IMR-90 (cell line): ENCODE measurements at regions not wholly inside any gene's neighbourhood (a gene's known extent, or its start where the extent isn't known, plus 50 kb on each side); places are given as distances from the start of the nearest gene placed in this dataset.

Source experiments
- ATAC-seq: fragments of 200-7000 bp; cut with Tn5 transposase; 2 replicates; pipeline ENCODE4 v1.9.1; 2020; ENCODE audit warnings: low read depth, mild to moderate bottlenecking, moderate library complexity
- BruUV-seq: library from RNA; stranded (reverse); fragments of 400-500 nt; replicated peaks from 2 replicates; lab custom pipeline; 2021; lab: Mats Ljungman, UMichigan
- CTCF ChIA-PET: fragments of 300-600 bp; formaldehyde crosslinking; extraction: SDS; loops from one replicate; lab custom pipeline; 2021; ENCODE audit warnings: antibody characterized with exemption; lab: Yijun Ruan, JAX
- POLR2A ChIA-PET: fragments of 300-600 bp; sonication (Branson Sonifier 250); formaldehyde crosslinking; loops from one replicate; lab custom pipeline; 2022; ENCODE audit warnings: antibody characterized with exemption; ENCODE audit not compliant: unreplicated experiment; lab: Charles Lee
- DNase-seq: peaks from one replicate; pipeline ENCODE4 v3.0.0; 2013
- H2AFZ ChIP-seq: replicated peaks from 2 replicates; pipeline ENCODE3; 2013; ENCODE audit warnings: low read length, mild to moderate bottlenecking; ENCODE audit not compliant: poor library complexity
- H2AK5ac ChIP-seq: 2 replicates; pipeline ENCODE4 v1.6.1; 2013; ENCODE audit warnings: low read depth, low read length, inconsistent platforms
- H2AK9ac ChIP-seq: replicated peaks from 2 replicates; pipeline ENCODE3; 2013; ENCODE audit warnings: mild to moderate bottlenecking, low read depth, low read length, moderate library complexity; ENCODE audit not compliant: poor library complexity
- H2BK120ac ChIP-seq: 2 replicates; pipeline ENCODE4 v1.6.1; 2013; ENCODE audit warnings: low read depth, low read length, inconsistent platforms
- H2BK15ac ChIP-seq: 3 replicates; pipeline ENCODE4 v1.6.1; 2013; ENCODE audit warnings: low read depth, low read length, inconsistent platforms
- H2BK20ac ChIP-seq: 2 replicates; pipeline ENCODE4 v1.6.1; 2013; ENCODE audit warnings: low read depth, mild to moderate bottlenecking, inconsistent platforms, low read length, moderate library complexity
- H2BK5ac ChIP-seq: 2 replicates; pipeline ENCODE4 v1.6.1; 2013; ENCODE audit warnings: mild to moderate bottlenecking, low read depth, low read length, inconsistent platforms; ENCODE audit not compliant: poor library complexity, severe bottlenecking
- H3K14ac ChIP-seq: replicated peaks from 2 replicates; pipeline ENCODE4 v1.6.1; 2013; ENCODE audit warnings: low read depth, low read length, inconsistent platforms
- H3K18ac ChIP-seq: 2 replicates; pipeline ENCODE4 v1.6.1; 2013; ENCODE audit warnings: low read depth, low read length, control low read depth
- H3K23ac ChIP-seq: 2 replicates; pipeline ENCODE4 v1.6.1; 2013; ENCODE audit warnings: low read depth, low read length, inconsistent platforms
- H3K27ac ChIP-seq: 2 replicates; pipeline ENCODE4 v1.5.1; 2013; ENCODE audit warnings: mild to moderate bottlenecking, control low read depth, low read length; ENCODE audit not compliant: insufficient read depth
- H3K27me3 ChIP-seq: 2 replicates; pipeline ENCODE4 v1.6.1; 2013; ENCODE audit warnings: low read length; ENCODE audit not compliant: control insufficient read depth, insufficient read depth
- H3K36me3 ChIP-seq: 2 replicates; pipeline ENCODE4 v1.6.1; 2013; ENCODE audit warnings: low read length, mixed read lengths; ENCODE audit not compliant: control insufficient read depth, insufficient read depth
- H3K4ac ChIP-seq: 2 replicates; pipeline ENCODE4 v1.6.1; 2013; ENCODE audit warnings: low read depth, low read length, inconsistent platforms
- H3K4me1 ChIP-seq: 2 replicates; pipeline ENCODE4 v1.6.1; 2013; ENCODE audit warnings: low read length, mixed read lengths; ENCODE audit not compliant: control insufficient read depth, insufficient read depth
- H3K4me2 ChIP-seq: 2 replicates; pipeline ENCODE4 v1.6.1; 2013; ENCODE audit warnings: low read depth, mild to moderate bottlenecking, control low read depth, low read length, moderate library complexity
- H3K4me3 ChIP-seq: 2 replicates; pipeline ENCODE4 v1.5.1; 2013; ENCODE audit warnings: low read depth, mild to moderate bottlenecking, control low read depth, low read length, moderate library complexity; ENCODE audit not compliant: insufficient read depth
- H3K56ac ChIP-seq: 2 replicates; pipeline ENCODE4 v1.6.1; 2013; ENCODE audit warnings: low read length, inconsistent platforms; ENCODE audit not compliant: insufficient read depth; ENCODE audit errors: extremely low read depth
- H3K79me1 ChIP-seq, 2 experiments: 2 replicates each; pipeline ENCODE4 v1.6.1; 2013; ENCODE audit warnings: low read length in 2 of 2, inconsistent platforms in 1 of 2, low read depth in 1 of 2
- H3K9ac ChIP-seq: 2 replicates; pipeline ENCODE4 v1.6.1; 2013; ENCODE audit warnings: low read depth, low read length, control low read depth
- H3K9me1 ChIP-seq: 2 replicates; pipeline ENCODE4 v1.6.1; 2013; ENCODE audit warnings: low read length, inconsistent platforms; ENCODE audit not compliant: insufficient read depth
- H3K9me3 ChIP-seq: 2 replicates; pipeline ENCODE4 v1.6.1; 2013; ENCODE audit warnings: low read length; ENCODE audit not compliant: control insufficient read depth, insufficient read depth
- H4K20me1 ChIP-seq: 2 replicates; pipeline ENCODE4 v1.6.1; 2013; ENCODE audit warnings: low read length, inconsistent platforms; ENCODE audit not compliant: insufficient read depth
- H4K5ac ChIP-seq: 2 replicates; pipeline ENCODE4 v1.6.1; 2013; ENCODE audit warnings: mild to moderate bottlenecking, low read depth, low read length, control low read depth
- H4K8ac ChIP-seq, 2 experiments: 2 replicates each; pipeline ENCODE4 v1.6.1; 2013; ENCODE audit warnings: low read depth in 2 of 2, low read length in 2 of 2, control low read depth in 1 of 2, inconsistent platforms in 1 of 2
- H4K91ac ChIP-seq: 2 replicates; pipeline ENCODE4 v1.6.1; 2013; ENCODE audit warnings: low read depth, low read length, inconsistent platforms; ENCODE audit not compliant: insufficient read depth
- CEBPB ChIP-seq: IDR thresholded peaks from 2 replicates; pipeline ENCODE4 v1.6.1; 2012; ENCODE audit warnings: low read depth, low read length, improper control_type of control experiment
- MXI1 ChIP-seq: IDR thresholded peaks from 2 replicates; pipeline ENCODE4 v1.6.1; 2012; ENCODE audit warnings: low read depth, mild to moderate bottlenecking, low read length, moderate library complexity, borderline replicate concordance
- WGBS, 2 experiments: methylation state at CpG; one replicate each; pipeline versions ENCODE4 v1.1.5 to v1.1.7; 2013; ENCODE audit warnings: missing lambda C conversion rate in 2 of 2; ENCODE audit not compliant: insufficient read length in 1 of 2; ENCODE audit errors: extremely low coverage in 2 of 2; 5-methylcytosine and 5-hydroxymethylcytosine counted together
- dilution Hi-C: fragments of 300-500 bp; cut with HindIII; formaldehyde crosslinking; loops from one replicate; pipeline ENCODE4 v1.14.3; 2018; ENCODE audit warnings: low sequenced_read_pairs; ENCODE audit not compliant: unreplicated experiment
- in situ Hi-C: fragments of 300-500 bp; cut with MboI; formaldehyde crosslinking; loops from 3 replicates; pipeline ENCODE4 v1.14.3; 2019; ENCODE audit warnings: low sequenced_read_pairs, inconsistent platforms, mixed read lengths
- intact Hi-C: fragments of 100-400 bp; cut with micrococcal nuclease; formaldehyde crosslinking; loops from 2 replicates; pipeline ENCODE4 v1.10.0; 2022

GRCh38 chr11:28838741-28839140 is 730.6 kb downstream of the METTL15 start:
- peak overlapping the region; percentile 93 for H2BK120ac ChIP-seq
- H2AK9ac ChIP-seq, result no peak overlapping the region
- peaks cover 11% of the 10 kb centered on the region for H3K4me1 ChIP-seq
- H4K20me1 ChIP-seq, result no peaks in the 10 kb centered on the region
- peak overlapping the region; percentile 96 for H2BK20ac ChIP-seq
- peak overlapping the region; percentile 86 for H3K27ac ChIP-seq
- intact Hi-C loops (no loop called here), dilution Hi-C loops (no loop called here), in situ Hi-C loops (loop anchor here (10.0 to 25.0 kb wide), 2 partner anchors 496 to 1126 kb away; partner anchors contain the start of gene BDNF)
- peak overlapping the region; percentile 89 for H4K91ac ChIP-seq
- no peak overlapping the region; the same call in 1 of the 2 replicates for H3K9ac ChIP-seq
- no peaks in the 10 kb centered on the region for H3K36me3 ChIP-seq
- H3K9me1 ChIP-seq, result peaks cover 4% of the 10 kb centered on the region; the same call in 1 of the 2 replicates
- BruUV-seq, result no TSS peak
- no CpG with 5 or more reads among the region's 1 CpG for WGBS, 2 experiments
- H2AFZ ChIP-seq, result no peak overlapping the region
- H4K5ac ChIP-seq, result peak overlapping the region; percentile 99; the same call in 1 of the 2 replicates
- H3K14ac ChIP-seq, result peak overlapping the region; percentile 74
- ATAC-seq (no peak), DNase-seq (peak; percentile 84)
- no peak overlapping the region for H3K4me3 ChIP-seq
- peak overlapping the region; percentile 95 to 96 for H4K8ac ChIP-seq
- ChIA-PET POLR2A (interaction anchor here (0.8 kb wide), 1 partner anchor 82 kb away, joined by 3 read pairs; no protein-coding TSS in a partner anchor), CTCF (no interaction called here)
- H3K4ac ChIP-seq, result peak overlapping the region; percentile 79; the same call in 1 of the 2 replicates
- H3K4me2 ChIP-seq, result no peak overlapping the region
- no peaks in the 10 kb centered on the region for H3K27me3 ChIP-seq
- peak overlapping the region; percentile 99 for H3K18ac ChIP-seq
- H3K23ac ChIP-seq, result peak overlapping the region; percentile 54; the same call in 1 of the 2 replicates
- H2AK5ac ChIP-seq, result peak overlapping the region; percentile 69
- TF ChIP-seq CEBPB, result peak; percentile 26
- no peak for TF ChIP-seq MXI1
- no peaks in the 10 kb centered on the region for H3K79me1 ChIP-seq
- peak overlapping the region; percentile 99 for H2BK5ac ChIP-seq
- peak overlapping the region; percentile 70; the same call in 1 of the 2 replicates for H3K56ac ChIP-seq
- no peaks in the 10 kb centered on the region; the same call in 1 of the 2 replicates for H3K9me3 ChIP-seq
- H2BK15ac ChIP-seq, result peak overlapping the region; percentile 72; the same call in 2 of the 3 replicates
